Mammary epithelial cell (primary cell): ENCODE measurements at regions not wholly inside any gene's neighbourhood (a gene's known extent, or its start where the extent isn't known, plus 50 kb on each side); places are given as distances from the start of the nearest gene placed in this dataset.

Experiments used
- CTCF ChIP-seq, 2 donors: IDR thresholded peaks in 1 of 2; conservative IDR thresholded peaks in 1 of 2; 2 replicates each; pipeline ENCODE4 v1.5.1; 2011 to 2012; ENCODE audit warnings: inconsistent platforms in 2 of 2, low read length in 2 of 2, mild to moderate bottlenecking in 2 of 2, control low read depth in 1 of 2, low read depth in 1 of 2; ENCODE audit not compliant: insufficient read depth in 1 of 2; ENCODE audit errors: extremely low read depth in 1 of 2
- EZH2 ChIP-seq: IDR thresholded peaks from 2 replicates; pipeline ENCODE4 v1.6.1; 2012; ENCODE audit warnings: low read length, inconsistent platforms, borderline replicate concordance

- TF ChIP-seq CTCF (conservative IDR thresholded peaks at IDR 0.05 in 1 of 2, IDR thresholded peaks at IDR 0.05 in 1 of 2; ENCODE audit: extremely low read depth in 1 of 2, insufficient read depth in 1 of 2, low read depth in 1 of 2, low read length in 2 of 2) (no peak), EZH2 (no peak)
Measured at GRCh38 chr6:21918666-21919065, 325.1 kb downstream of the SOX4 start.
